EL (cell line): ENCODE measurements at regions not wholly inside any gene's neighbourhood (a gene's known extent, or its start where the extent isn't known, plus 50 kb on each side); places are given as distances from the start of the nearest gene placed in this dataset.
A peak's percentile ranks its signal among the peaks of the same experiment; 100 is the strongest.

Source experiments
- DNase-seq: peaks from one replicate; pipeline ENCODE4 v3.0.0-alpha.2; 2016

DNA sequence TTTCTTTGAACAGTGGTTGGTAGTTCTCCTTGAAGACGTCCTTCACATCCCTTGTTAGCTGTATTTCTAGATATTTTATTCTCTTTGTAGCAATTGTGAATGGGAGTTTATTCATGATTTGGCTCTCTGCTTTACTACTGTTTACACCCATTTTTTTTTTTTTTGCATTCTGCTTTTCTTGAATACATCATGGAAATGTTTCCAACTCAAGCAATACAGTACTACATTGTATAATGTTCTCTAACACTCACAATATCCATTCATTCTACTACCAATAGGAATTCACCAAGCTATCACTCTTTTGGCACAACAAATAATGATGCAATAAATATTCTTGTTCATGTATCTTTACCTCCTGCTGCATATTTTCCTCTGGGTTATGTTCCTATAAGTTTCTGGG is 801.7 kb downstream of the NTRK3 start:
- no peak for DNase-seq

DNA sequence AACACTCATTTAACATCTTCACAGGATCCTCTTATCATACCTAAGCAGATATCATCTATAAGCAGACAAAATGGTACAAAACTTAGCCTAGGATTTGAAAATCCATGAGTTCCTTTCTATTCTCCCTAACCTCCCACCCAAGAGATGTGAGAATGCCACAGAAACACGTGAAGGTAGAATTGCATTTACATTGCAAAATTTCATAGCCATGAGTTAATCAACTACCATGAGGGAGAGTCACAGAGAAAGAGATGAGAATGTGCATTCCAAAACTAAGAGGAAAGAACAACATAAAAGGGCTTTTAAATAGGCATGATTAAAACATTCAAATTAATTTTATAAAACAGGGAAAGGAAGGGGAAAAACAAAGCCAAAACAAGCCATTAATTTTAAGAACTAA is 806.2 kb downstream of the NTRK3 start:
- peak; percentile 15 for DNase-seq

DNA sequence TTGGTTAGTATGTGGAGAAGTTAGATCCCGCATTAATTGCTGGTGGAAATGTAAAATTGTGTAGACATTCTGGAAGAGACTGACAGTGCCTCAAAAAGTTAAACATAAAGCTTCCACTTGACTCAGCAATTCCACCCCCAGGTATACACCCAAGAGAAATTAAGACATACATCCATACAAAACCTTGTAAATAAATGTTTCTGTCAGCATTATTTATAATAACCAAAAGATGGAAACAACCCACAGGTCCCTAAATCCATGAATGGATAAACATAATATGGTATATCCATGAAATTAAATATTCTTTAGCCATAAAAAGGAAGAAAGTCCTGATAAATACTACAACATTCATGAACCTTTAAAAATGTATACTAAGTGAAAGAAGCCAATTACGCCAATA is 817.4 kb downstream of the NTRK3 start:
- DNase-seq, result no peak

DNA sequence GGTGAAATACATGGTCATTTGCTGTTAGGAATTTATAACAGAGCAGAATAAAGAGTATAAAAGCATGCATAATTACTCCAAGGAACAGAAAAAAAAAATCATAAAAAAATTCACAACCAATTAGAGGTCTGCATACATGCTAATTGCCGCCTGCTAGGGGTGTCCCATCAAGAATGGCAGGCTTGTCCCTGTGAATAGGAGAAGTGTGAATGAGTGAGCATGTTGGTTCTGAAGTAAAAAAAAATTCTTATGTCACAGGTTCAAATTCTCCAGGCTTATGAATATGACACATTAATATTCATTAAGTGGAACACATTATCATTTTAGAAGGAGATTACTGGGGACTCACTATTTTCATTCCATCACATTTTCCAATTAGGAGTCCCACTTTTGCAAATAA is 822.7 kb downstream of the NTRK3 start:
- no peak for DNase-seq

DNA sequence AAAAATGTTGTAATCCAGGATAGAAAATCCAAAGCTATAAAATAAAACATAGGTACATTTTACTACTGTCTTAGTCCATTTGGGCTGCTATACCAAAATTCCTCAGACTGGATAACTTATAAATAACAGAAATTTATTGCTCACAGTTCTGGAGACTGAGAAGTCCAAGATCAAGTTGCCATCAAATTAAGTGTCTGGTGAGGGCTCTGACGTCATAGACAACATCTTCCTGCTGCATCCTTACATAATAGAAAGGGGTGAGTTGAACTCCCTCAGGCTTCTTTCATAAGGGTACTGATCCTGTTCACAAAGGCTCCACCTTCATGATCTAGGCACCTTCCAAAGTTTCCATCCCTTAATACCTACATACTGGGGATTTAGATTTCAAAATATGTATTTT is 826.8 kb downstream of the NTRK3 start:
- no peak for DNase-seq

DNA sequence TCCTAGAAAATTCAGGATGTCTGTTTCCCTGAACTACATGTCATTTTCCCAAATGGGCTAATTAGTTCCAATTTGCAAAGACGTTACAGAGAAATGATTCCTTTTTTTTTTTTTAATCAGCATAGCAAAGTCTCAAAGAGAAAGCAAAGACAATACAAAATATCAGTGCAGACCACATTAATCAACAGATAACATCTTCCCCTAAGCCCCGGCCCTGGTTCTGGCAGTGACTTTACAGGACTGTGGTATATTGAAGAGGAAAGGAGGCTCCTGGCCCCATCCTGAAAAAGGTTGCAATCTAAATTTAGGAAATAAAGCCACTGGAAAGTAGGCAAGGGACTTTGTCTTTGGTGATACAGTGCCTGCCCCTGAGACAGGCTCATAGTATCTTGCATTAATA is 836.5 kb downstream of the NTRK3 start:
- no peak for DNase-seq

DNA sequence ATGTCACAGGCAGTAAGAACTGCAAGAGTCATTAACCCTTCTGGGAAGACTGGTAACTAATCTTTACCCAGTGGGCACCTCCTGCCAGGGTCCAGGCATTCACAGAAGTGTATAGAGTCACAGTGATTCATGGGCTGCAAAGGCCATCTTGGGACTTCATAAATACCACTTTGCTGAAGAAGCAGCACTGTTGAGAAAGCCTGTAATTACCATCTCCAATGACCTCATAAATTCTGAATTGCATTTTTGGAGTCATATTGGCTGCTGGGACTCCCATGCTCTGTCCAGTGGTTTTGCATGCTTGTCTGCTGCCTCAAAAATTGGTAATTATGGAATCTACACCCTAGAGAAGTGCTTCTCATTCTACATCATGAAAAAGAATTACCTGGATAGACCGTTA is 837.2 kb downstream of the NTRK3 start:
- DNase-seq, result peak; percentile 44

DNA sequence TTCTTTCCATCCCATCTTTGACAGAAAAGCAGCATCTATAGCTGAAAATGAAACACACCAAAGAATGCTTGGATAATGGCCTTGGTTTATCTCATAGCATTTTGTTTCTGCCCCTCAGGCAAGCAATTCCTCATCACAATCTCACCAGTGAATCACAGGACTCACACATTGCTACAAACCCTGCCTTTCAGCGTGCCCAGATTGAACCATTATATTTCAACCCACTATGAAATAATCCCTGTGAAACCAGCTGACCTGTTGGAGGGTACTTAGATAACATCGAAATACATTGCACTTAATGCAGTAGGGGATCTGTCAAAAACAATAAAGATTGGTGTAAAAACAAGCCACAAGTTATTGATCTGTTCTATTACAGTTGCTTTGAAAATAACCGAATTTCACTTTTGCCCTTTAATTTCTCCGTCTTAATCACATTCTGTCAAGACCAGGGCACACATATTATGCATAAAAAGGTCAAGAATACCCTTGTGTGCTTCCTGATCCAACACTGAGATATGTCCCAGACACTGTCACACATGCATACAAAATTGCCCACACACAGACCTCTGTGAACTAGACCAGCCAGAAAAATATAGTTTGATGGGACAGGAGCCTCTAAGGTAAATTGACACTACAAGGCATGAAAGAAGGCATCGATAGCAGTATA is 839.8 kb downstream of the NTRK3 start:
- DNase-seq, result peak; percentile 62

DNA sequence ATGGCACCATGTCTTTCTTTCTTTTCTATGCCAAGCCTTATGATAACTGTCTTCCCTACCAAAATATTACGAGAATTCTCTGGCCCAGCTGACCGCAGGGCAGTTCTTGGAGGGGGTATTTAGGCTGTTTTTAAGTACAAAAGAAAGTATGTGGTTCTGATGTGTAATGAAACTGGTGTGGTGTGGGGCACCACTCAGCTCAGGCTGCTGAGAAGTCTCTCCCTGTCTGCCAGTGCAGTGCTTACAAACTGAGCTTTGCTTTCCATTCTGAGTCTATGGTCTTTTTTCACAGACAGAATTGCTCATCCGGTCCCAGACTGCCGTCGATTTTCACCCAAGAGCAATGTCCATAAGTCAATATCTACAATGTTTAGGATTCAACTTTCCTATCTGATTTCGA is 847.6 kb downstream of the NTRK3 start:
- DNase-seq, result no peak

DNA sequence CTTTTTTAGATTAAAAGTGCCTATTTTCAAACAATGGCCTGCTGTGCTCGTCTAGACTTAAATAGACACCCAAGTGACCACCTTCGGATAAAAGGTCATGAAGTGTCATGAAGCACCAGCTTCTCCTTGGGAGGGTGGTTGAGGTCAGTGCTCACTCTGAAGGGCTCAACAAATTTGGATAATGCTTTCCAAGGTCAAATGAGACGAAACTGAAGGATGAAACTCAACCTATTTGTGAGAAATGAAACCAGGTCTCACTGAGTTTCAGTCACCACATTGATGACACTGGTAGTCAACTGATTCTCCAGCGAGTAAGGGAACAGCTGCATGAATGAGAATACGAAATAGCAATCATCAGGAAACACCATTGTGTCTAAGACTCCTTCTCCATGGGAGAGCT is 852.6 kb downstream of the NTRK3 start:
- DNase-seq, result no peak

DNA sequence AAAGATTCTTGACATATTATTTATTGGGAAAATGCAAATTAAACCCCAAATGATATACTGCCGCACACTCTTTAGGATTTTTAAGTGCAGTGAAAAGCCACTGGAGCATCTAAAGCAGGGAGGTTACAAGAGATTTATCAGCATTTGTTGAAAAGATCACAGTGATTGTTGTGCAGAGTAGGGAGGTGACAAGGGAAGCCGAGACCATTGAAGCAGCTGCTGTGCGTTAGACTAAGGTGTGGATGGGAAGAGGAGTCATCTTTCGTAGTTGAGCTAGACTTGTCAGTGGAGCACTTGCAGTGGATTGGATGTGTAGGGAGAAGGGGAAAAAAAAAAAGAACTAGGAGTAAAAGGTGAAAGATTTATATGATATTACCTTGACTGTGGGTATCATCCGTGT is 854.6 kb downstream of the NTRK3 start:
- DNase-seq, result no peak

DNA sequence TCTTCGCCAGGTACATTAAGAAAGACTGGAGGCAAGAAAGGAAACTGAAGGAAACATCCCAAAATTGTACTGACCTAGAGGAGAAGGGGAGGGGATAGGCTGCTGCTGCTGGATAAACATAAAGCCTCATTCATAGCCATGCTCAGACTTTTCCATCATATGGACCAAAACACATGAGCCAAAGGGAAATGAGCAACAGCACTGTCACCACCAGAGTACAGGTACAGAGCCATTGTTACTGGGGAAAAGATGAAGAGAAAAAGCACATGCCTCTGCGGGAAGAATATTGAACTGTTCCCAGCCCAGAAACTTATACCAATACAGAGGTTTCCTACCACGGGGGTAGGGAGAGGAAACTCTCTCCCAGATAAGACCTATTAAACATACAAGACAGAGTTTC is 861.9 kb downstream of the NTRK3 start:
- DNase-seq, result no peak

DNA sequence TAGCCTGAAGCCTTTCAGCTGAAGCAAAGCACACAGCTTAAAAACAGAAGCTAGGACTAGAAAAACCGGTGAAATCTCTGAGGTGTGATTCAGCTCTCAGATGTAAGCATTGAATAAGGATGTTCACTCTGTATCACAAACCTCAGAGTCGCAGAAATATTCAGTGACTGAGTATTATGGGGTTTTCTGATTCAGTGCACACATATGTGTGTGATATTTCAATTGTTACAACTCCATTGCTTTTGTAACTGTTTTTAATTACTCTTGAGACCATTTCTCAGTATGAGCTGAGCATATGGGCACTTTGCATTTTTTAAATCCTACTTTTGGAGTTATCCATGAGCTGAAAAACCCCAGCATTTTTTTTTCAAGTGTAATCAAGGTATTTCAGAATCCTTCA is 868.8 kb downstream of the NTRK3 start:
- DNase-seq, result no peak

DNA sequence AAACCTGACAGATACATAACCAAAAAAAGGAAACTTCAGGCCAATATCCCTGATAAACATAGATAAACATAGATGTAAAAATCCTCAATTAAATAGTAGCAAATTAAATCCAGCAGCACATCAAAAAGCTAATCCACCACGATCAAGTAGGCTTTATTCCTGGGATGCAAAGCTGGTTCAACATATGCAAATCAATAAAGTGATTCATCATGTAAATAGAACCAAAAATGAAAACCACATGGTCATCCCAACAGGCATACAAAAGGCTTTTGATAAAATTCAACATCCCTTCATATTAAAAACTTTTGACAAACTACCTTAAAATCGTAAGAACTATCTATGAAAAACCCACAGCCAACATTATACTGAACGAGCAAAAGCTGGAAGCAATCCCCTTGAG is 882.2 kb downstream of the NTRK3 start:
- DNase-seq, result no peak

DNA sequence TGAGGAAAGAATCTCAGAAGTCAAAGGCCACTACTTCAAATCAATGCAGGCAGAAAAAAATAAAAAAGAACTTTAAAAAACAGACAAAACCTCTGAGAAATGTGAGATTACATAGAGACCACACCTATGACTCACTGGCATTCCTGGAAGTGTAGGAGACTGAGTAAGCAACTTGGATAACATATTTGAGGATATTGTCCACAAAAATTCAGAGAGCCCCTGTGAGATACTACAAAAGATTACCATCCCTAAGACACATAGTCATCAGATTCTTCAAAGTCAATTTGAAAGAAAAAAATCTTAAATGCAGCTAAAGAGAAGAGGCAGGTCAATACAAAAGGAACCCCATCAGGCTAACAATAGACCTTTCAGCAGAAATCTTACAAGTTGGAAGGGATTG is 887.3 kb downstream of the NTRK3 start:
- DNase-seq, result peak; percentile 97

DNA sequence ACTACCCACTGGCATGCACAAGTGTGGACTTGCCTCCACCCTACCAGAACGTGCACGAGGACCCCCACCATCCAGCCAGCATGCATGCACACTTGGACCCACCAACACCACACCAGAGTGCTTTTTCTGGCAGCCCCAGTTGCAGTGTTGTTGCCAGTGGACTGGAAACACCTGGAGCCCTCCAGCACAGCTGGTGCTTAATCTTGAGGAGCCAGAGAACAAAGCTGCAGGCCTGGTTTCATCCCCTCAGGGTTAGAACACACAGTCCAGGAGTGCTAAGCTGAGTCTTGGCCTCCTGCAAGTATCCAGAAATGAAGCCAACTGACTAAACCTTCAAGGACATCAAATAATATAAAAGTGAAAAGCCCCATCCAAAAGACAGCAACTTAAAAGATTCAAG is 888.0 kb downstream of the NTRK3 start:
- no peak for DNase-seq

DNA sequence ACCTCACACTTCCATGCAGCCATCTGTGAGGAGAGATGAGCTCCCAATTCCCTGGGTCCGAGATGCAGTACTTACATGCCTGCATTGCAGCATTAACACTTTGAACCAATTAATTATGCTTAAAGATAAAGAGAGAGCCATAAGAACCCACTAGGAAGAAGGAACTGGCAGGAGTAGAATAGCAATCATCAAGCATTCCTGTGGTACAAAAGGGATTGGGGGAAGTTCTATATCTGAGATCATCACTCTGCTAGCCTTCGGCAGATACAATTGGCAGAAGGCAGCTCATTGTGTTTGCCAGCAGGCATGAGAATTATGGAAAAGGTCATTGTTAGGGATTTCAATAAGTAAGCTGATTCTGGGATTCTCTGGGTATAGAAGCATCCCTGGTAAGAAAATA is 891.4 kb downstream of the NTRK3 start:
- peak; percentile 86 for DNase-seq

DNA sequence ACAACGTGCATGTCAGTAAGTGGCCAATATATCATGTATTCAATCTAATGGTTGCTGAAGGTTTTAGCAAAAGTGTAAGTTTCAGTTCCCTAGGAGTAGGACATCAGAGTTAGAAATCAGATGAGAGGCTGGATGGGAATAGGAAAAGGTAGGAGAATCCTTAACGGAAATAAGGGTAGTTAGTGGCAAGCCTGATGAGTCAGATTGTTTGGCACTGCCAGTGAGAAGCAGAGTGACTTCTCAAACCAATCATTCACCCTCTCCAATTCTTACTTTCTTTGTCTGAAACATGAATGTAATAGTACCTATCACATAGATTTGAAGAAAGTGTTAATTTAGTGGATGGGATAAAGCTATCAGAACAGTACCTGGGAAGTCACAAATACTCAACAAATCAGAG is 894.0 kb downstream of the NTRK3 start:
- peak; percentile 25 for DNase-seq

DNA sequence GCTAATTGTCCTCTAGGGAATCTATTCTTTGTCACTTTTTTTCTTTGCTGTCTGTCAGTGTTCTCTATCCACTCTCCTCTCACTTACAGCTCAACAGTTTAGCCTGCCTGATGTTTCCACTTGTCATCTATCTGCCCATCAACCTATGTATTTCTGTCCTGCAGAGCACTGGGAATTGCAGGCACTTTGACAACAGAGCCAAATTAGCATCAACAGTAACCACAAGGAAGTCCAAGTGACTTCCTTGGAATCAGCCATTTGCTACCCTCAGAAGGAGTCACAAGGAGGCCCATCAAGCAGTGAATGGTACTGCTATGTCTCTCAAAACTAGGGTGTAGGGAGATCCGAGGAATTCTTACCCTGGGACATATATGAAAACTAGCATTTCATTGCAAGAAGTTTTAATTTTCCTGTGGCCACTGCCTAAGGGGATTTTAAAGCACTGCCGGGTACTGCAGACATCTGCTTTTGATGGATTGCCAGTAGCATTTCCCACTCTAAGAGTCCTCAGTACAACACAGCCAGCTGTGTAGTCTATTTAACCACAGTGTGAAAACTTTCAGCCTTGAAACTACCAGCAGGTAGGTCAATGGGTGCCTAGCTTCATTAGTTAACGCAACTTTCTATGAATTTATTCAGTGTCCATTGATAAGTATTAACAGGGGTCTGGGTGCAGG is 898.8 kb downstream of the NTRK3 start:
- no peak for DNase-seq

DNA sequence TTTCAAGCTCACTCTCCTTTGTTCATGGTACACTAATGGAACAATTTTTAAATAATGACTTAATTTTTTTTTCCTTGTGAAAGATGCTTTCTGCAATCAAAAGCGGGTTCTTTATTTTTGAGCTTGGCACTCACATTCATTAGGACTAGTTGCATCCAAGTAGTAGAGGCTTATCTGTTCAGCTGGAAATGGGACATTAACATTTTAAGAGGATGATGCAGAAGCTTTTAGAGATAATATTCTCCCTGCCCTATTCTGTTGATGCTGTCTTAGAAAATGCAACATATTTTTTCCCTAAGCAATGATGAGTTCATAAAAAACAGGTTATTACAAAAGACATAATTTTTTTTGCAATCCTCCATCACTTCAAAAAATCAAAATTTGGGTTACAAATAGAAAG is 900.6 kb downstream of the NTRK3 start:
- DNase-seq, result no peak

DNA sequence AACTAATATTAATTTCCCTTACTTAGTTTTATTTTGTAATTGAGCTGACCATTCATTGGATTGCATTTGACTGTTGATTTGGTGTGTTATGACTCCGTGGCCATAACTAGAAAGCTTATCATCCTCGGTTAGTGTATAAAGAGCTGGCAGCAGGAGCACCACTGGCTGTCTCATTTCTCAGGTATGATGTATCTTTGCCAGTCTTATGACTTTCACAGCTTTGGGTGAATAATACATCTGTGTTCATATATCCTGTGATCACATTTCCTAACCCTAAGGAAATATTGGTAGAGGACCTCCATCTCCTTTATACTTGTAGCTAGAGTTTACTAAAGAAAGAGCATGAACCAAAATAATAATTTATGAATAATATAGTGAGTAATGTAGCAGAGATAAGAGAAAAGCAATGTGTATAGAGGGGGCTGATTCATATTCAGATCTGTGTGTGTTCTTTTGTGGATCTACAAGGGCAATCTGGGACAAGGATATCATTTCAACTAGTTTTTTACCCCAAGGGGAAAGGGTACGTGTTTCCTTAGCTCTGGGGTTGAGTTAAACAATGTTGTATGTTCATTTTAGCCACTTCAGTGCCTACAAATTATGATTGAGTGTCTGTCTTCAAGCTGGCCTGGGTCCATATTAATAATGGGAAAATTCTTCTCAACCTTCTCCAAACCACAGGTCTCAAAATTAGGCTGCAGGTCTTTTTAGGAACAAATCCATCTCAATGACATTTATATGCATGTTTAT is 901.7 kb downstream of the NTRK3 start:
- peak; percentile 80 for DNase-seq

DNA sequence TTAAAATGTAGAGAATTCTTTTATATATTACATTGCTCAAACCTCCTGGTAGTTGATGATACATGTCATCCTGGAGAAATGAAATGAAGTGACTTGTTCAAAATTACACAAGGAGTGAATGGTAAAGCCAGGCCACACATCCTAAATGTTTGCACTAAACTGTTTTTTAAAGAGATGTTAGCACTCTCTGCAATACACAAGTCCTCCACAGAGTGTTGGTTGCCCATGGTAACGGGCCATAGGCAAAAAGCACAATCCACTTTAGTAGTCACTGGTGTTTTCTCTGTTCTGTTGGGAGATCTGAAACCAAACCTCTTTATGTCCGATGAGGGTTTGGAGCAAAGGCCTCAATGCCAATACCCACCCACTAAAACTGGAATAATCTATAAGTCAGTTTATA is 907.4 kb downstream of the NTRK3 start:
- no peak for DNase-seq

DNA sequence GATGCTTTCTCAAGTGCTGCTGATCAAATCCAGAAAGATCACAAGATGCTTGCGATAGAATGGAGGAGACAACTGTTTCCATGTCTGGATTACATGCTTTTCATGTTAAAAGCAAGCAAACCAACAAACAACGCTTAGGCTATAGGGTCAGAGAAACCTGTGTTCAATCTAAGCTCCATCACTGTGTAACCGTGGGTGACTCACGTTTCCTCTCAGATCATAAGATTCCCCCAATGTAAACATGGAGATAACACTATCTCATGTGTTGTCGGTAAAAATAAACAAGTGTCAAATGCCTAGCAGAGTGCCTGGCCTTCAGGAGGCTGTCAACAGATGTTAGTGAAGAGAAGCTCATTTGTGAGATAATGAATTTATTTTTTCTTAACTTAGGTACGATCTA is 907.8 kb downstream of the NTRK3 start:
- peak; percentile 71 for DNase-seq

DNA sequence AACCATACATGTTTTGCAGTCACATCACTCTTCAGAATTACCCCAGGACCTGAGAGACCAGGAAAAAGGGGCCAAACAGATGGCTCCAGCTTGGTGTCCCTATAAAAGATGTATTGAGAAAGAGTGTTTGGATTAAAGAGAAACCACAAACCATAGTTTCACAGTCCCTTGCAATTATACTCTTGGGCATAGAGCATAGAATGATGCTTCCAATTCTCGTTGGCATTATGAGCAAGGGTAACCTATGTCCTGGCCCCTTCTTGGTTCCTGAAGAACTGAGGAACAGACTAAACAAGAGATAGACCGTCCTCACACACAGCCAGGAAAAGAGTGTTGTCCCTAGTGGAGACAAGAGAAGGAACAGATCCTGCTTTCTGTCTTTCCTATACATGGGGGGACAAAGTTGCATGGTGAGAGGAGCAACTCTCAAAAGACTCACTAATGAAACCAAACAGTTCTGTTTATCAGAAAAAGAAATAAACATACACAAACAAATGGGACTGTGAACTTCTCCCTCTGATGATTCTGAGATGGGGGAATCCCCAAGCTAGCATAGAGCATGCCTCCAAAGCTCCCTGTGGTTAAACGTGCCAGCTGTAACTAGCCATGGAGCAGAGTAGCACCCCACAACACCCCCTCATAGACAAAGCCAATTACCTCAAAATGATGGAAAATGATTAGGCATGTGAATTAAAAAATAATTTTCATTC is 908.6 kb downstream of the NTRK3 start:
- no peak for DNase-seq
